Hepatocyte (in vitro differentiated cells): ENCODE measurements at regions not wholly inside any gene's neighbourhood (a gene's known extent, or its start where the extent isn't known, plus 50 kb on each side); places are given as distances from the start of the nearest gene placed in this dataset.

Experiments used
- DNase-seq: peaks from one replicate; pipeline ENCODE4 v3.0.0-alpha.2; 2016; ENCODE audit warnings: low spot score
- H2AFZ ChIP-seq: fragments of 200-600 bp; sonication (generic); 2 replicates; pipeline ENCODE4 v1.6.0; 2016; ENCODE audit warnings: antibody characterized with exemption, mild to moderate bottlenecking
- H3K27ac ChIP-seq: fragments of 200-600 bp; sonication (generic); 2 replicates; pipeline ENCODE4 v1.5.1; 2016; ENCODE audit warnings: mild to moderate bottlenecking
- H3K27me3 ChIP-seq: fragments of 200-600 bp; sonication (generic); 2 replicates; pipeline ENCODE4 v1.6.1; 2016
- H3K36me3 ChIP-seq: fragments of 200-600 bp; sonication (generic); replicated peaks from 2 replicates; pipeline ENCODE4 v1.5.1; 2016; ENCODE audit warnings: low read depth; ENCODE audit not compliant: insufficient read depth
- H3K4me1 ChIP-seq: fragments of 200-600 bp; sonication (generic); 2 replicates; pipeline ENCODE4 v1.5.1; 2016; ENCODE audit warnings: mild to moderate bottlenecking, moderate library complexity; ENCODE audit not compliant: insufficient read depth
- H3K4me2 ChIP-seq: fragments of 200-600 bp; sonication (generic); 2 replicates; pipeline ENCODE4 v1.6.0; 2016
- H3K4me3 ChIP-seq: fragments of 200-600 bp; sonication (generic); 2 replicates; pipeline ENCODE4 v1.5.1; 2016; ENCODE audit warnings: mild to moderate bottlenecking
- H3K79me2 ChIP-seq: fragments of 200-600 bp; sonication (generic); 2 replicates; pipeline ENCODE4 v1.6.0; 2017; ENCODE audit warnings: mild to moderate bottlenecking
- H3K9me2 ChIP-seq: fragments of 200-600 bp; sonication (generic); replicated peaks from 2 replicates; pipeline ENCODE4 v1.6.0; 2017; ENCODE audit warnings: mild to moderate bottlenecking; ENCODE audit not compliant: insufficient read depth
- H3K9me3 ChIP-seq: fragments of 200-600 bp; sonication (generic); 2 replicates; pipeline ENCODE4 v1.5.1; 2016; ENCODE audit warnings: low read depth, mild to moderate bottlenecking
- H4K20me1 ChIP-seq: fragments of 200-600 bp; sonication (generic); 2 replicates; pipeline ENCODE4 v1.6.0; 2016; ENCODE audit warnings: mild to moderate bottlenecking; ENCODE audit not compliant: insufficient read depth, poor library complexity, severe bottlenecking
- CTCF ChIP-seq: fragments of 200-600 bp; sonication (generic); IDR thresholded peaks from 2 replicates; pipeline ENCODE4 v1.5.1; 2016; ENCODE audit warnings: antibody characterized with exemption, mild to moderate bottlenecking; ENCODE audit not compliant: poor library complexity
- EZH2 ChIP-seq: fragments of 200-600 bp; sonication (generic); IDR thresholded peaks from 2 replicates; pipeline ENCODE4 v1.6.1; 2016; ENCODE audit warnings: antibody characterized with exemption, mild to moderate bottlenecking, borderline replicate concordance
- EZH2phosphoT487 ChIP-seq: fragments of 200-600 bp; sonication (generic); IDR thresholded peaks from one replicate; pipeline ENCODE4 v1.6.1; 2018; ENCODE audit warnings: antibody characterized with exemption, mild to moderate bottlenecking, low read depth, moderate library complexity; ENCODE audit not compliant: unreplicated experiment, severe bottlenecking
- WGBS: methylation state at CpG from one replicate; pipeline ENCODE4 v1.1.6; 2016; ENCODE audit warnings: low lambda C conversion rate; ENCODE audit errors: missing lambda C conversion rate; 5-methylcytosine and 5-hydroxymethylcytosine counted together

- H3K79me2 ChIP-seq = no peaks in the 10 kb centered on the region
- H3K4me3 ChIP-seq = no peak overlapping the region
- TF ChIP-seq EZH2phosphoT487 (no peak), CTCF (no peak), EZH2 (no peak)
- H3K9me3 ChIP-seq = no peaks in the 10 kb centered on the region
- no peak overlapping the region for H3K4me2 ChIP-seq
- no peak overlapping the region for H2AFZ ChIP-seq
- WGBS = 90% methylated on average over 2 of the region's 2 CpGs
- no peaks in the 10 kb centered on the region for H4K20me1 ChIP-seq
- H3K9me2 ChIP-seq = no peaks in the 10 kb centered on the region
- DNase-seq = no peak
- H3K27me3 ChIP-seq = no peaks in the 10 kb centered on the region
- no peak overlapping the region for H3K27ac ChIP-seq
- no peaks in the 10 kb centered on the region for H3K4me1 ChIP-seq
- H3K36me3 ChIP-seq = no peaks in the 10 kb centered on the region
These were observed 109.4 kb upstream of the CTBP2 start for GRCh38 chr10:125269716-125270115.

GRCh38 chr10:125266966-125267365 is 106.6 kb upstream of the CTBP2 start:
- no peaks in the 10 kb centered on the region for H3K4me1 ChIP-seq
- H3K79me2 ChIP-seq = no peaks in the 10 kb centered on the region
- no peak for TF ChIP-seq EZH2
- no peak for TF ChIP-seq EZH2phosphoT487
- TF ChIP-seq CTCF = no peak
- DNase-seq = no peak
- no peaks in the 10 kb centered on the region for H3K9me2 ChIP-seq
- H3K27ac ChIP-seq = no peak overlapping the region
- no peak overlapping the region for H2AFZ ChIP-seq
- H3K27me3 ChIP-seq = no peaks in the 10 kb centered on the region
- 91% methylated on average over 13 of the region's 13 CpGs for whole genome bisulfite sequencing
- H3K4me3 ChIP-seq = no peak overlapping the region
- no peaks in the 10 kb centered on the region for H3K36me3 ChIP-seq
- no peaks in the 10 kb centered on the region for H4K20me1 ChIP-seq
- no peaks in the 10 kb centered on the region for H3K9me3 ChIP-seq
- no peak overlapping the region for H3K4me2 ChIP-seq

GRCh38 chr10:125266541-125266940 is 106.2 kb upstream of the CTBP2 start:
- H3K27me3 ChIP-seq = no peaks in the 10 kb centered on the region
- H3K9me2 ChIP-seq = no peaks in the 10 kb centered on the region
- H4K20me1 ChIP-seq = no peaks in the 10 kb centered on the region
- H3K9me3 ChIP-seq = no peaks in the 10 kb centered on the region
- H3K4me1 ChIP-seq = no peaks in the 10 kb centered on the region
- no peak overlapping the region for H2AFZ ChIP-seq
- H3K27ac ChIP-seq = no peak overlapping the region
- no peaks in the 10 kb centered on the region for H3K36me3 ChIP-seq
- no peaks in the 10 kb centered on the region for H3K79me2 ChIP-seq
- no peak overlapping the region for H3K4me2 ChIP-seq
- WGBS = 84% methylated on average over 14 of the region's 14 CpGs
- TF ChIP-seq CTCF = no peak
- no peak for TF ChIP-seq EZH2phosphoT487
- no peak for TF ChIP-seq EZH2
- no peak for DNase-seq
- no peak overlapping the region for H3K4me3 ChIP-seq

- Histone ChIP-seq H3K27me3 (no peaks in the 10 kb centered on the region), H3K4me3 (no peak overlapping the region), H3K9me3 (no peaks in the 10 kb centered on the region), H3K4me2 (no peak overlapping the region), H3K36me3 (no peaks in the 10 kb centered on the region), H3K4me1 (no peaks in the 10 kb centered on the region), H2AFZ (no peak overlapping the region), H3K9me2 (no peaks in the 10 kb centered on the region), H4K20me1 (no peaks in the 10 kb centered on the region), H3K27ac (no peak overlapping the region), H3K79me2 (no peaks in the 10 kb centered on the region)
- TF ChIP-seq EZH2phosphoT487 (no peak), CTCF (no peak), EZH2 (no peak)
- DNase-seq = no peak
- 90% methylated on average over 6 of the region's 6 CpGs for WGBS
These were observed 105.2 kb upstream of the CTBP2 start for GRCh38 chr10:125265579-125265955.
